Trophoblast cell (in vitro differentiated cells and primary cell): ENCODE measurements at regions not wholly inside any gene's neighbourhood (a gene's known extent, or its start where the extent isn't known, plus 50 kb on each side); places are given as distances from the start of the nearest gene placed in this dataset.
A peak's percentile ranks its signal among the peaks of the same experiment; 100 is the strongest.

ENCODE experiments used
- DNase-seq, 2 donors: peaks; one replicate each; pipeline ENCODE4 v3.0.0-alpha.2; 2016
- H2AFZ ChIP-seq: 2 replicates; pipeline ENCODE4 v1.6.1; 2013; ENCODE audit warnings: low read length, moderate library complexity, mild to moderate bottlenecking; ENCODE audit not compliant: insufficient read depth, poor library complexity
- H2AK5ac ChIP-seq: 2 replicates; pipeline ENCODE4 v1.6.1; 2013; ENCODE audit warnings: mild to moderate bottlenecking, low read length
- H2BK120ac ChIP-seq: 2 replicates; pipeline ENCODE4 v1.6.1; 2013; ENCODE audit warnings: low read length, mild to moderate bottlenecking, moderate library complexity; ENCODE audit not compliant: insufficient read depth, poor library complexity
- H2BK12ac ChIP-seq: 2 replicates; pipeline ENCODE4 v1.6.1; 2013; ENCODE audit warnings: mild to moderate bottlenecking, low read length, moderate library complexity
- H2BK5ac ChIP-seq: 2 replicates; pipeline ENCODE4 v1.6.1; 2013; ENCODE audit warnings: low read length, low read depth, moderate library complexity, mild to moderate bottlenecking; ENCODE audit not compliant: poor library complexity
- H3K14ac ChIP-seq: 2 replicates; pipeline ENCODE4 v1.6.1; 2013; ENCODE audit warnings: mild to moderate bottlenecking, low read length
- H3K18ac ChIP-seq: 2 replicates; pipeline ENCODE4 v1.6.1; 2013; ENCODE audit warnings: mild to moderate bottlenecking, low read length
- H3K23ac ChIP-seq: 2 replicates; pipeline ENCODE4 v1.6.1; 2013; ENCODE audit warnings: low read length
- H3K27ac ChIP-seq: 2 replicates; pipeline ENCODE4 v1.5.1; 2013; ENCODE audit warnings: low read depth, mild to moderate bottlenecking, inconsistent platforms, low read length, moderate library complexity
- H3K27me3 ChIP-seq: 2 replicates; pipeline ENCODE4 v1.6.1; 2013; ENCODE audit warnings: inconsistent platforms, mild to moderate bottlenecking, low read length, moderate library complexity; ENCODE audit not compliant: insufficient read depth
- H3K36me3 ChIP-seq, 2 experiments: 1 replicate in 1 of 2; 2 replicates in 1 of 2; pipeline ENCODE4 v1.6.1; 2013; ENCODE audit warnings: low read length in 2 of 2, mild to moderate bottlenecking in 2 of 2, moderate library complexity in 1 of 2; ENCODE audit not compliant: insufficient read depth in 2 of 2, control insufficient read depth in 1 of 2
- H3K4ac ChIP-seq: 2 replicates; pipeline ENCODE4 v1.6.1; 2013; ENCODE audit warnings: low read depth, mild to moderate bottlenecking, low read length, moderate library complexity
- H3K4me1 ChIP-seq, 2 experiments: 1 replicate in 1 of 2; 2 replicates in 1 of 2; pipeline ENCODE4 v1.6.1; 2013; ENCODE audit warnings: low read length in 2 of 2, mild to moderate bottlenecking in 2 of 2, moderate library complexity in 1 of 2; ENCODE audit not compliant: insufficient read depth in 2 of 2, control insufficient read depth in 1 of 2
- H3K4me2 ChIP-seq: 2 replicates; pipeline ENCODE4 v1.6.1; 2013; ENCODE audit warnings: inconsistent platforms, mild to moderate bottlenecking, low read length, moderate library complexity
- H3K4me3 ChIP-seq: 2 replicates; pipeline ENCODE4 v1.5.1; 2013; ENCODE audit warnings: mild to moderate bottlenecking, low read depth, low read length, inconsistent platforms
- H3K79me1 ChIP-seq: one replicate; pipeline ENCODE4 v1.6.1; 2013; ENCODE audit warnings: low read length
- H3K79me2 ChIP-seq: 2 replicates; pipeline ENCODE4 v1.6.1; 2013; ENCODE audit warnings: low read length, mild to moderate bottlenecking; ENCODE audit not compliant: control insufficient read depth, insufficient read depth, poor library complexity
- H3K9ac ChIP-seq: 2 replicates; pipeline ENCODE4 v1.6.1; 2013; ENCODE audit warnings: mild to moderate bottlenecking, low read length
- H3K9me3 ChIP-seq: 2 replicates; pipeline ENCODE4 v1.6.1; 2013; ENCODE audit warnings: low read depth, mild to moderate bottlenecking, control low read depth, inconsistent platforms, low read length; ENCODE audit not compliant: insufficient read depth
- H4K12ac ChIP-seq: 2 replicates; pipeline ENCODE4 v1.6.1; 2013; ENCODE audit warnings: low read depth, mild to moderate bottlenecking, low read length, moderate library complexity
- H4K8ac ChIP-seq: 2 replicates; pipeline ENCODE4 v1.6.1; 2013; ENCODE audit warnings: low read depth, mild to moderate bottlenecking, low read length, moderate library complexity
- H4K91ac ChIP-seq: one replicate; pipeline ENCODE4 v1.6.1; 2013; ENCODE audit warnings: low read depth, mild to moderate bottlenecking, low read length, moderate library complexity
- WGBS: extraction: QIAGEN DNeasy Blood & Tissue Kit; methylation state at CpG from one replicate; pipeline ENCODE4 v1.1.7; 2013; ENCODE audit warnings: missing lambda C conversion rate; ENCODE audit not compliant: insufficient read length, insufficient coverage; ENCODE audit errors: extremely low coverage; 5-methylcytosine and 5-hydroxymethylcytosine counted together

DNA sequence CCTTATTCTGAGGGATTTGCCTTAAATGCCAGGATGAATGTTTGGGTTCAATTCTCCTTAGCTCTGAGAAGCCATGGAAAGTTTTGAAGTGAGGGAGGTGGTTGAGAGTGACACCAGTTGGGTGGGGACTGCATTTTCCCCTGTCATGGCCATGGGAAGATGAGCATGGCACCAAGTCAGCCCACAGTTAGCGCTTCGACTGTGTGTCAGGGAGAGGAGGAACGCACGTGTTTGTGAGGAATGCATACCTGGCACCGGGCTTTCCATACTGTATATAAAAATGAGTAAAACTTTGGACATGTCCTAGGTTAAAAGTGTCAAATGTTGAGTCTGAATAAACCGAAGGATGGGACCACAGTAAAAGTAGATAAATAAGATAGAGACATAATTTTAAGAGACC is 187.5 kb upstream of the KL start:
- no peaks in the 10 kb centered on the region for H3K27me3 ChIP-seq
- no peak overlapping the region for H3K9ac ChIP-seq
- peaks cover 21 to 31% of the 10 kb centered on the region in 2 experiments for H3K4me1 ChIP-seq
- H3K4me3 ChIP-seq, result no peak overlapping the region
- WGBS, result no CpG with 5 or more reads among the region's 6 CpGs
- H3K36me3 ChIP-seq, result no peaks in the 10 kb centered on the region
- H2BK5ac ChIP-seq, result peak overlapping the region; percentile 58
- H3K27ac ChIP-seq, result peak overlapping the region; percentile 77
- peak overlapping the region; percentile 88 for H4K91ac ChIP-seq
- peak overlapping the region; percentile 40 for H4K12ac ChIP-seq
- peaks cover 27% of the 10 kb centered on the region for H3K79me1 ChIP-seq
- no peaks in the 10 kb centered on the region for H3K79me2 ChIP-seq
- peak overlapping the region; percentile 95 for H2BK12ac ChIP-seq
- no peaks in the 10 kb centered on the region for H3K9me3 ChIP-seq
- H3K14ac ChIP-seq, result peak overlapping the region; percentile 79
- H3K4me2 ChIP-seq, result no peak overlapping the region
- no peak overlapping the region for H3K23ac ChIP-seq
- H4K8ac ChIP-seq, result peak overlapping the region; percentile 46
- no peak for DNase-seq
- peak overlapping the region; percentile 92 for H2AK5ac ChIP-seq
- H3K18ac ChIP-seq, result peak overlapping the region; percentile 54
- peak overlapping the region; percentile 67 for H2BK120ac ChIP-seq
- H3K4ac ChIP-seq, result peak overlapping the region; percentile 6
- peak overlapping the region; percentile 17 for H2AFZ ChIP-seq

DNA sequence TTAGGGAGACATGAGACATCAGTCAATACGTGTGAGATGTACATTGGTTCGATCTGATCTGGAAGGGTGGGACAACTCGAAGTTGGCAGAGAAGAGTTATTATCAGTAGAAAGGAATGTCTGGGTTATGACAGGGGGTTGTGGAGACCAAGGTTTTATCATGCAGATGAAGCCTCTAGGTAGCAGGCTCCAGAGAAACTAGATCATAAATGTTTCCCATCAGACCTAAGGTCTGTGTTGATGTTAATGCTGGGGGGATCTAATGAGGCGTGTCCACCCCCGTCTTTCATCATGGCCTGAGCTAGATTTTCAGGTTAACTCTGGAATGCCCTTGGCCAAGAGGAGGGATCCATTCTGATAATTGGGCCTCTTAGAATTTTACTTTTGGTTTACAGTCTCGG is 187.0 kb upstream of the KL start:
- H3K27ac ChIP-seq, result peak overlapping the region; percentile 77
- H3K79me2 ChIP-seq, result no peaks in the 10 kb centered on the region
- no peaks in the 10 kb centered on the region for H3K36me3 ChIP-seq
- DNase-seq, result no peak
- H3K4ac ChIP-seq, result no peak overlapping the region
- H3K23ac ChIP-seq, result no peak overlapping the region
- peak overlapping the region; percentile 23 for H2BK5ac ChIP-seq
- peaks cover 23% of the 10 kb centered on the region for H3K79me1 ChIP-seq
- peaks cover 21 to 30% of the 10 kb centered on the region in 2 experiments for H3K4me1 ChIP-seq
- no peak overlapping the region for H2AFZ ChIP-seq
- no peak overlapping the region for H3K4me2 ChIP-seq
- H3K27me3 ChIP-seq, result no peaks in the 10 kb centered on the region
- no peak overlapping the region for H3K18ac ChIP-seq
- H2BK120ac ChIP-seq, result peak overlapping the region; percentile 55
- peak overlapping the region; percentile 64 for H4K91ac ChIP-seq
- H3K9ac ChIP-seq, result no peak overlapping the region
- no peak overlapping the region for H4K8ac ChIP-seq
- H2BK12ac ChIP-seq, result peak overlapping the region; percentile 82
- no peaks in the 10 kb centered on the region for H3K9me3 ChIP-seq
- no peak overlapping the region for H3K4me3 ChIP-seq
- no peak overlapping the region for H4K12ac ChIP-seq
- WGBS, result no CpG with 5 or more reads among the region's 6 CpGs
- peak overlapping the region; percentile 40 for H3K14ac ChIP-seq
- no peak overlapping the region for H2AK5ac ChIP-seq

DNA sequence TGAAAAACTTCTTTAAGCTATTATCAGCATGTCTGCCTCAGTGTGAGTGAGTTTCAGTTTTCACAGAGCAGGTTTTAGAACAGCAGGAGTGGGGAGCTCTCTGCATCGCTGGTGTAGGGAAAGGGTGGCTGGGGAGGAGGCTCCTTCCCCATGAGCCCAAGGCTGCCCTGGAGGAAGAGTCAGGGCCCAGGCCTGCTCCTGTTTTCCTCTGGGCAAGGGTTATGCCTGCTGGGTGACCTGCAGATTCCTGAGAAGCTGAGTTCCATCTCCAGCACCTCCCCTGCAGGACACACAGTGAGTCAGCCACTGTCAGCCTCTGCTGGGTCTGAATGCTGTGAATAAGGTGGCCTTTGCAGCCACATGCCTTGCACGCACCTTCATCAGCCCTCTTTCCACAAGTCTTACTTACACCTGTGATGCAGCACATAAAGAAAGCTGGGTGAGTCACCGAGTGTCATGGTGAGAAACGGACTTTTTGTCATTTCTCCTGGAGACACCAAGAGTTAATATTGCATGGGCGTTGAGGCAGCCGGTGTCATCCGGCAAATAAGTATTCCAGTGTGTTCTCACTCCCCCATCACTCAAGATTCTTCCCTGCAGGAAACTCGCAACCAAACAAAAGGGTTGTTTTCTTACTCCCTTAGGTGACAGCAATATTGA is 186.4 kb upstream of the KL start:
- Histone ChIP-seq H3K27me3 (no peaks in the 10 kb centered on the region), H2BK5ac (peak overlapping the region; percentile 23), H3K4me3 (no peak overlapping the region), H3K79me2 (no peaks in the 10 kb centered on the region), H2BK120ac (no peak overlapping the region), H3K27ac (peak overlapping the region; percentile 77), H3K14ac (no peak overlapping the region), H3K9me3 (no peaks in the 10 kb centered on the region), H4K91ac (peak overlapping the region; percentile 64), H4K12ac (no peak overlapping the region), H3K9ac (no peak overlapping the region), H2AK5ac (no peak overlapping the region), H3K18ac (no peak overlapping the region), H3K36me3 (no peaks in the 10 kb centered on the region), H4K8ac (no peak overlapping the region), H3K4me2 (no peak overlapping the region), H3K79me1 (peaks cover 21% of the 10 kb centered on the region), H2BK12ac (no peak overlapping the region), H3K4me1 (peaks cover 21 to 30% of the 10 kb centered on the region in 2 experiments), H2AFZ (no peak overlapping the region), H3K4ac (no peak overlapping the region), H3K23ac (no peak overlapping the region)
- DNase-seq, result peak; percentile 88 to 89
- WGBS, result no CpG with 5 or more reads among the region's 8 CpGs

DNA sequence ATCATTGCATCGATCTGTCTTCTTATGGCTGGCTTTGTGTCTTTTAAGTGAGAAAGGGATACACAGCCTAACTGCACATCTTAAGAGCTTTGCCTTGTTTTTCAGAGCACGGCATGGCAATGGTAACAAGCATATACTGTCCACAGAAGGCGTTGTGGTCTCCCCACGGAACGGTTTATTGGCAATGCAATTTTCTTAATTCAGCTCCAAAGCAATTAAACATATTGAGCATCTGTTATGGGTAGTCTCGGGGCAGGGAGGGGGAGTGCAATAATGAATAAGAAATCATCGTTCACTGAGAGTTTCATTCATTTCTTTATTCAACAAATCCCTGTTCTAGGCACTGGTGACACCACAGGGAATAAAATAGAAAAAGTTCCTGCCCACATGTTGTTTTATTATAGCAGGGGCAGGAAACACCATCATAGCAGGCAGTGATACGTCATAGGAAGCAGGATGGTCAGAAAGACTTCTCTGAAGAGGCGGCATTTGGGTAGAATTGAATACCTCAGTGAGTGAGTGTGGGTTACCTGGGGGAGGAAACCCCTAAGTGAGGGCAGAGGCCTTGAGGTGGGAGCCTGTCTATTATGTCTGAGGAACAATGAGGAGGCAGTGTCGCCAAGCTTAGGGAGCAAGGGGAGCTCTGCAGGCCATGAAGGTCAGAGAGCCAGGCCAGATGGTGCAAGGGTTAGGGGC is 185.7 kb upstream of the KL start:
- Histone ChIP-seq H3K14ac (no peak overlapping the region), H3K4me2 (no peak overlapping the region), H2BK120ac (peak overlapping the region; percentile 8), H3K4me3 (no peak overlapping the region), H2AK5ac (peak overlapping the region; percentile 93), H4K91ac (peak overlapping the region; percentile 55), H4K8ac (peak overlapping the region; percentile 8), H3K18ac (no peak overlapping the region), H2AFZ (no peak overlapping the region), H3K9me3 (no peaks in the 10 kb centered on the region), H3K4ac (no peak overlapping the region), H3K79me1 (peaks cover 21% of the 10 kb centered on the region), H3K27me3 (no peaks in the 10 kb centered on the region), H3K23ac (no peak overlapping the region), H4K12ac (no peak overlapping the region), H3K4me1 (peaks cover 21 to 30% of the 10 kb centered on the region in 2 experiments), H3K79me2 (no peaks in the 10 kb centered on the region), H3K36me3 (no peaks in the 10 kb centered on the region), H3K9ac (no peak overlapping the region), H3K27ac (peak overlapping the region; percentile 45), H2BK5ac (no peak overlapping the region), H2BK12ac (peak overlapping the region; percentile 55)
- no peak for DNase-seq
- WGBS, result no CpG with 5 or more reads among the region's 10 CpGs
